ENCODE measurements at regions not wholly inside any gene's neighbourhood (a gene's known extent, or its start where the extent isn't known, plus 50 kb on each side); places are given as distances from the start of the nearest gene placed in this dataset.

- TF ChIP-seq CTCF (IDR thresholded peaks at IDR 0.05; ENCODE audit: low read depth, low read length, poor library complexity, severe bottlenecking) (no peak), EZH2phosphoT487 (IDR thresholded peaks at IDR 0.05; ENCODE audit: borderline replicate concordance, low read length) (no peak)
Measured at GRCh38 chr2:129430911-129431310, 548.6 kb upstream of the RAB6C start.

Data from DOHH2 (cell line).